ENCODE measurements at regions not wholly inside any gene's neighbourhood (a gene's known extent, or its start where the extent isn't known, plus 50 kb on each side); places are given as distances from the start of the nearest gene placed in this dataset.
"Not testable (repeated sequence)": the region's sequence is repeated elsewhere in the genome, so short reads cannot be mapped to it uniquely, and the experiment has no call there.

- Mint-ChIP-seq H3K36me3 (ENCODE audit: low read depth) (peaks cover 6% of the 10 kb centered on the region), H3K4me3 (no peak overlapping the region), H3K27ac (peak overlapping the region; percentile 8), H3K4me1 (ENCODE audit: low read depth) (peaks cover 31% of the 10 kb centered on the region), H3K9me3 (peaks cover 7% of the 10 kb centered on the region), H3K27me3 (ENCODE audit: low read depth) (peaks cover 21% of the 10 kb centered on the region)
These were observed 54.7 kb upstream of the LANCL2 start for GRCh38 chr7:55310287-55311025.

GRCh38 chr7:55311892-55312291, 53.2 kb upstream of the LANCL2 start:
- Mint-ChIP-seq H3K27me3 (ENCODE audit: low read depth) (peaks cover 12% of the 10 kb centered on the region), H3K4me1 (ENCODE audit: low read depth) (peaks cover 31% of the 10 kb centered on the region)
- H3K36me3 Mint-ChIP-seq (ENCODE audit: low read depth); H3K27ac Mint-ChIP-seq; H3K9me3 Mint-ChIP-seq; H3K4me3 Mint-ChIP-seq: not testable (repeated sequence)

GRCh38 chr7:55313671-55314070, 51.5 kb upstream of the LANCL2 start:
- H3K4me3 Mint-ChIP-seq; H3K36me3 Mint-ChIP-seq (ENCODE audit: low read depth); H3K27ac Mint-ChIP-seq; H3K9me3 Mint-ChIP-seq: not testable (repeated sequence)
- peaks cover 27% of the 10 kb centered on the region for H3K4me1 Mint-ChIP-seq (ENCODE audit: low read depth)
- H3K27me3 Mint-ChIP-seq (ENCODE audit: low read depth), result peaks cover 24% of the 10 kb centered on the region

- H3K4me3 Mint-ChIP-seq, result no peak overlapping the region
- H3K27me3 Mint-ChIP-seq (ENCODE audit: low read depth), result peaks cover 26% of the 10 kb centered on the region
- H3K27ac Mint-ChIP-seq, result peak overlapping the region; percentile 5
- peaks cover 15% of the 10 kb centered on the region for H3K4me1 Mint-ChIP-seq (ENCODE audit: low read depth)
- peaks cover 7% of the 10 kb centered on the region for H3K9me3 Mint-ChIP-seq
- no peaks in the 10 kb centered on the region for H3K36me3 Mint-ChIP-seq (ENCODE audit: low read depth)
These were observed 50.2 kb upstream of the LANCL2 start for GRCh38 chr7:55314967-55315366.
